Endothelial cell of umbilical vein (primary cell): ENCODE measurements at regions not wholly inside any gene's neighbourhood (a gene's known extent, or its start where the extent isn't known, plus 50 kb on each side); places are given as distances from the start of the nearest gene placed in this dataset.

ENCODE experiments used
- EZH2 ChIP-seq: IDR thresholded peaks from 2 replicates; pipeline ENCODE4 v1.6.1; 2012; ENCODE audit warnings: borderline replicate concordance, low read depth, mild to moderate bottlenecking, moderate library complexity, low read length, inconsistent platforms; ENCODE audit not compliant: severe bottlenecking
- GATA2 ChIP-seq: IDR thresholded peaks from 2 replicates; pipeline ENCODE4 v1.7.0; 2011; ENCODE audit warnings: low read depth, mild to moderate bottlenecking, moderate library complexity, mixed read lengths, low read length; ENCODE audit not compliant: insufficient read length, insufficient read depth
- MYC ChIP-seq: IDR thresholded peaks from one replicate; pipeline ENCODE4 v1.6.1; 2011; ENCODE audit warnings: mild to moderate bottlenecking, low read depth, low read length
- POLR2A ChIP-seq: IDR thresholded peaks from 2 replicates; pipeline ENCODE4 v1.6.1; 2012; ENCODE audit warnings: low read depth, mild to moderate bottlenecking, control low read depth, low read length
- POLR2AphosphoS5 ChIP-seq: IDR thresholded peaks from 2 replicates; pipeline ENCODE4 v1.6.1; 2012; ENCODE audit warnings: low read depth, mild to moderate bottlenecking, control low read depth, low read length, moderate library complexity; ENCODE audit not compliant: insufficient read depth
- TF ChIP-seq, protein P1 (sequence below), 2 donors: IDR thresholded peaks; 1 replicate in 1 of 2; 2 replicates in 1 of 2; pipeline ENCODE4 v1.5.1; 2011; ENCODE audit warnings: low read length in 2 of 2, mild to moderate bottlenecking in 2 of 2, moderate library complexity in 2 of 2, control low read depth in 1 of 2, inconsistent platforms in 1 of 2, low read depth in 1 of 2; ENCODE audit not compliant: insufficient read depth in 1 of 2; ENCODE audit errors: extremely low read depth in 1 of 2
- TF ChIP-seq, protein P2 (sequence below): IDR thresholded peaks from 2 replicates; pipeline ENCODE4 v1.6.1; 2011; ENCODE audit not compliant: insufficient read depth, insufficient read length

DNA sequence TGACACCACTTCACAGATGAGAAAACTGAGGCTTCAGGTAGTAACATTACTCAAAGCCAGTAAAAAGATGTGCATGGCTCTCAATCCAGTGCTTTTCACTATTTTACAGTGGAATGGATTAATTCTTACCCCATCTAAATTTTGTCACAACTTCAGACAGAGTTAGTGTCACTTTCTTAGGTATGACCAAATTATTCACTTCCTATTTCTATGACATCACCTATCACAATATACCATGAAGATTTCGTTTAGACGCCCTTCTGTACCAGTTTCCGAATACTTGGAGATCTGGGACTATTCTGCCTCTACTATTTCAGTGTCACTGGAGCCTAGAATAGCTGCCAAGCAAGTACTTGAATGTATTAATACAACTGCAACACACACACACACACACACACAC lies 437.5 kb downstream of the KLF12 start:
- TF ChIP-seq, protein P1, sequence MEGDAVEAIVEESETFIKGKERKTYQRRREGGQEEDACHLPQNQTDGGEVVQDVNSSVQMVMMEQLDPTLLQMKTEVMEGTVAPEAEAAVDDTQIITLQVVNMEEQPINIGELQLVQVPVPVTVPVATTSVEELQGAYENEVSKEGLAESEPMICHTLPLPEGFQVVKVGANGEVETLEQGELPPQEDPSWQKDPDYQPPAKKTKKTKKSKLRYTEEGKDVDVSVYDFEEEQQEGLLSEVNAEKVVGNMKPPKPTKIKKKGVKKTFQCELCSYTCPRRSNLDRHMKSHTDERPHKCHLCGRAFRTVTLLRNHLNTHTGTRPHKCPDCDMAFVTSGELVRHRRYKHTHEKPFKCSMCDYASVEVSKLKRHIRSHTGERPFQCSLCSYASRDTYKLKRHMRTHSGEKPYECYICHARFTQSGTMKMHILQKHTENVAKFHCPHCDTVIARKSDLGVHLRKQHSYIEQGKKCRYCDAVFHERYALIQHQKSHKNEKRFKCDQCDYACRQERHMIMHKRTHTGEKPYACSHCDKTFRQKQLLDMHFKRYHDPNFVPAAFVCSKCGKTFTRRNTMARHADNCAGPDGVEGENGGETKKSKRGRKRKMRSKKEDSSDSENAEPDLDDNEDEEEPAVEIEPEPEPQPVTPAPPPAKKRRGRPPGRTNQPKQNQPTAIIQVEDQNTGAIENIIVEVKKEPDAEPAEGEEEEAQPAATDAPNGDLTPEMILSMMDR (IDR thresholded peaks at IDR 0.05; ENCODE audit: extremely low read depth in 1 of 2, insufficient read depth in 1 of 2, low read depth in 1 of 2, low read length in 2 of 2), result no peak
- TF ChIP-seq POLR2A (no peak), GATA2 (no peak), POLR2AphosphoS5 (no peak), EZH2 (no peak), MYC (no peak)
- TF ChIP-seq, protein P2, sequence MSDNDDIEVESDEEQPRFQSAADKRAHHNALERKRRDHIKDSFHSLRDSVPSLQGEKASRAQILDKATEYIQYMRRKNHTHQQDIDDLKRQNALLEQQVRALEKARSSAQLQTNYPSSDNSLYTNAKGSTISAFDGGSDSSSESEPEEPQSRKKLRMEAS, result no peak
